Glutamatergic neuron (in vitro differentiated cells): ENCODE measurements at regions not wholly inside any gene's neighbourhood (a gene's known extent, or its start where the extent isn't known, plus 50 kb on each side); places are given as distances from the start of the nearest gene placed in this dataset.

Experiments
- DNase-seq: peaks from one replicate; pipeline ENCODE4 v3.0.0; 2022
- H3K27ac Mint-ChIP-seq: one replicate; pipeline ENCODE4 v1.8.0; 2020; ENCODE audit warnings: mild to moderate bottlenecking, mixed read lengths, inconsistent platforms; ENCODE audit not compliant: unreplicated experiment
- H3K27me3 Mint-ChIP-seq: one replicate; pipeline ENCODE4 v1.8.0; 2020; ENCODE audit warnings: mild to moderate bottlenecking, moderate library complexity, mixed read lengths, inconsistent platforms; ENCODE audit not compliant: unreplicated experiment
- H3K36me3 Mint-ChIP-seq: one replicate; pipeline ENCODE4 v1.8.0; 2020; ENCODE audit warnings: mild to moderate bottlenecking, mixed read lengths, inconsistent platforms; ENCODE audit not compliant: unreplicated experiment
- H3K4me1 Mint-ChIP-seq: one replicate; pipeline ENCODE4 v1.8.0; 2020; ENCODE audit warnings: mild to moderate bottlenecking, low read depth, mixed read lengths, inconsistent platforms; ENCODE audit not compliant: unreplicated experiment
- H3K4me3 Mint-ChIP-seq: one replicate; pipeline ENCODE4 v1.8.0; 2020; ENCODE audit warnings: mild to moderate bottlenecking, mixed read lengths, inconsistent platforms; ENCODE audit not compliant: unreplicated experiment
- H3K9me3 Mint-ChIP-seq: one replicate; pipeline ENCODE4 v1.8.0; 2020; ENCODE audit warnings: mild to moderate bottlenecking, moderate library complexity, mixed read lengths, inconsistent platforms; ENCODE audit not compliant: unreplicated experiment
- CTCF ChIP-seq: fragments of 200-600 bp; sonication (generic); IDR thresholded peaks from one replicate; pipeline ENCODE4 v1.5.0; 2021; ENCODE audit not compliant: partially characterized antibody, unreplicated experiment

- Mint-ChIP-seq H3K4me3 (no peak overlapping the region), H3K9me3 (no peaks in the 10 kb centered on the region), H3K27ac (no peak overlapping the region), H3K4me1 (no peaks in the 10 kb centered on the region), H3K36me3 (no peaks in the 10 kb centered on the region), H3K27me3 (no peaks in the 10 kb centered on the region)
- DNase-seq: no peak
- no peak for TF ChIP-seq CTCF
These were observed 359.0 kb downstream of the BTG1 start for GRCh38 chr12:91786499-91787272.

- no peak for TF ChIP-seq CTCF
- Mint-ChIP-seq H3K9me3 (no peaks in the 10 kb centered on the region), H3K27me3 (no peaks in the 10 kb centered on the region), H3K36me3 (no peaks in the 10 kb centered on the region), H3K27ac (no peak overlapping the region), H3K4me3 (no peak overlapping the region), H3K4me1 (no peaks in the 10 kb centered on the region)
- no peak for DNase-seq
These were observed 359.8 kb downstream of the BTG1 start for GRCh38 chr12:91785655-91786498.

GRCh38 chr12:91781114-91781513, 364.5 kb downstream of the BTG1 start:
- no peaks in the 10 kb centered on the region for H3K4me1 Mint-ChIP-seq

GRCh38 chr12:91778938-91779400, 366.7 kb downstream of the BTG1 start:
- H3K27ac Mint-ChIP-seq: no peak overlapping the region
- no peak for DNase-seq
- no peaks in the 10 kb centered on the region for H3K27me3 Mint-ChIP-seq
- no peak overlapping the region for H3K4me3 Mint-ChIP-seq
- H3K36me3 Mint-ChIP-seq: no peaks in the 10 kb centered on the region
- H3K9me3 Mint-ChIP-seq: no peaks in the 10 kb centered on the region
- TF ChIP-seq CTCF: no peak
- H3K4me1 Mint-ChIP-seq: peaks cover 2% of the 10 kb centered on the region

More at GRCh38 chr12:91781114-91781513, 364.5 kb downstream of the BTG1 start:
- Mint-ChIP-seq H3K4me3 (no peak overlapping the region), H3K27ac (no peak overlapping the region), H3K9me3 (no peaks in the 10 kb centered on the region), H3K36me3 (no peaks in the 10 kb centered on the region), H3K27me3 (no peaks in the 10 kb centered on the region)
- DNase-seq: no peak
- TF ChIP-seq CTCF: no peak
